ENCODE measurements at regions not wholly inside any gene's neighbourhood (a gene's known extent, or its start where the extent isn't known, plus 50 kb on each side); places are given as distances from the start of the nearest gene placed in this dataset.

- TF ChIP-seq CTCF (IDR thresholded peaks at IDR 0.05): no peak
- Mint-ChIP-seq H3K36me3 (ENCODE audit: low read depth) (no peaks in the 10 kb centered on the region), H3K4me3 (ENCODE audit: unreplicated experiment) (no peak overlapping the region), H3K27ac (ENCODE audit: unreplicated experiment) (no peak overlapping the region), H3K4me1 (ENCODE audit: low read depth) (no peaks in the 10 kb centered on the region), H3K27me3 (ENCODE audit: low read depth) (no peaks in the 10 kb centered on the region), H3K9me3 (ENCODE audit: low read depth) (peaks cover 40% of the 10 kb centered on the region)
- no peak for DNase-seq (ENCODE audit: low spot score)
Observed at GRCh38 chrX:146448791-146449190, 360.8 kb upstream of the CXorf51B start.

- H3K27me3 Mint-ChIP-seq (ENCODE audit: low read depth): no peaks in the 10 kb centered on the region
- no peaks in the 10 kb centered on the region for H3K36me3 Mint-ChIP-seq (ENCODE audit: low read depth)
- no peak for DNase-seq (ENCODE audit: low spot score)
- peaks cover 40% of the 10 kb centered on the region for H3K9me3 Mint-ChIP-seq (ENCODE audit: low read depth)
- no peak overlapping the region for H3K4me3 Mint-ChIP-seq (ENCODE audit: unreplicated experiment)
- H3K27ac Mint-ChIP-seq (ENCODE audit: unreplicated experiment): no peak overlapping the region
- H3K4me1 Mint-ChIP-seq (ENCODE audit: low read depth): no peaks in the 10 kb centered on the region
- no peak for TF ChIP-seq CTCF (IDR thresholded peaks at IDR 0.05)
Observed at GRCh38 chrX:146449243-146449642, 360.3 kb upstream of the CXorf51B start.

- no peaks in the 10 kb centered on the region for H3K36me3 Mint-ChIP-seq (ENCODE audit: low read depth)
- H3K27ac Mint-ChIP-seq (ENCODE audit: unreplicated experiment): no peak overlapping the region
- no peaks in the 10 kb centered on the region for H3K27me3 Mint-ChIP-seq (ENCODE audit: low read depth)
- no peaks in the 10 kb centered on the region for H3K4me1 Mint-ChIP-seq (ENCODE audit: low read depth)
- H3K4me3 Mint-ChIP-seq (ENCODE audit: unreplicated experiment): no peak overlapping the region
- DNase-seq (ENCODE audit: low spot score): no peak
- no peak for TF ChIP-seq CTCF (IDR thresholded peaks at IDR 0.05)
- H3K9me3 Mint-ChIP-seq (ENCODE audit: low read depth): peaks cover 39% of the 10 kb centered on the region
Observed at GRCh38 chrX:146451136-146451535, 358.4 kb upstream of the CXorf51B start.

GRCh38 chrX:146454363-146454762 is 355.2 kb upstream of the CXorf51B start:
- no peak for TF ChIP-seq CTCF (IDR thresholded peaks at IDR 0.05)
- peaks cover 43% of the 10 kb centered on the region for H3K9me3 Mint-ChIP-seq (ENCODE audit: low read depth)
- H3K27me3 Mint-ChIP-seq (ENCODE audit: low read depth): no peaks in the 10 kb centered on the region
- H3K4me1 Mint-ChIP-seq (ENCODE audit: low read depth): no peaks in the 10 kb centered on the region
- no peak overlapping the region for H3K4me3 Mint-ChIP-seq (ENCODE audit: unreplicated experiment)
- H3K36me3 Mint-ChIP-seq (ENCODE audit: low read depth): no peaks in the 10 kb centered on the region
- H3K27ac Mint-ChIP-seq (ENCODE audit: unreplicated experiment): no peak overlapping the region
- DNase-seq (ENCODE audit: low spot score): no peak

- Mint-ChIP-seq H3K27me3 (ENCODE audit: low read depth) (no peaks in the 10 kb centered on the region), H3K4me3 (ENCODE audit: unreplicated experiment) (no peak overlapping the region), H3K36me3 (ENCODE audit: low read depth) (no peaks in the 10 kb centered on the region), H3K27ac (ENCODE audit: unreplicated experiment) (no peak overlapping the region), H3K9me3 (ENCODE audit: low read depth) (peaks cover 34% of the 10 kb centered on the region), H3K4me1 (ENCODE audit: low read depth) (no peaks in the 10 kb centered on the region)
- DNase-seq (ENCODE audit: low spot score): no peak
- TF ChIP-seq CTCF (IDR thresholded peaks at IDR 0.05): no peak
Observed at GRCh38 chrX:146456058-146456457, 353.5 kb upstream of the CXorf51B start.
